ENCODE measurements at regions not wholly inside any gene's neighbourhood (a gene's known extent, or its start where the extent isn't known, plus 50 kb on each side); places are given as distances from the start of the nearest gene placed in this dataset.

GRCh38 chr1:101566883-101567538, 330.2 kb downstream of the S1PR1 start:
- no peak for ATAC-seq

GRCh38 chr1:101567582-101568189, 330.9 kb downstream of the S1PR1 start:
- 25% methylated on average over 4 of the region's 4 CpGs for WGBS (ENCODE audit: missing lambda C conversion rate)
- no peaks in the 10 kb centered on the region for H3K4me1 ChIP-seq
- H3K27ac ChIP-seq = no peak overlapping the region
- POLR2A ChIA-PET = no interaction called here
- no peak overlapping the region for H3K4me3 ChIP-seq
- DNase-seq (ENCODE audit: low read depth in 1 of 2, low spot score in 1 of 2) = peak; percentile 1 to 26
- H3K4me2 ChIP-seq = no peak overlapping the region
- no peaks in the 10 kb centered on the region for H3K9me3 ChIP-seq
- ATAC-seq = peak in 1 of 2 experiments; percentile 63; a peak in 3 of 6 replicates
- no peak for FAIRE-seq
- CTCF ChIA-PET = interaction anchor here (1.1 to 1.3 kb wide), 2 partner anchors 11 to 1774 kb away, joined by 3 to 4 read pairs; no protein-coding TSS in a partner anchor
- peak in 1 of 2 experiments; percentile 30; a peak in 1 of 5 replicates for TF ChIP-seq RAD21 (conservative IDR thresholded peaks at IDR 0.05 in 1 of 2, IDR thresholded peaks at IDR 0.05 in 1 of 2)
- TF ChIP-seq FOSL2 (IDR thresholded peaks at IDR 0.05) = no peak
- no peak for TF ChIP-seq FOSL2 (CRISPR knock-in tag; IDR thresholded peaks at IDR 0.05)
- TF ChIP-seq KDM5A (IDR thresholded peaks at IDR 0.05) = no peak
- 0 out of 3 replicates have a peak, but pooled peaks have one; percentile 18 for TF ChIP-seq SMC3 (IDR thresholded peaks at IDR 0.05)
- no peak for TF ChIP-seq JUNB (IDR thresholded peaks at IDR 0.05)
- no peak for TF ChIP-seq ELK1 (IDR thresholded peaks at IDR 0.05; ENCODE audit: low read depth, low read length)
- no peak for TF ChIP-seq RNF2 (IDR thresholded peaks at IDR 0.05; ENCODE audit: borderline replicate concordance, low read depth)
- peak; percentile 39; the same call in 2 of the 3 replicates for TF ChIP-seq CTCF (IDR thresholded peaks at IDR 0.05)

More at GRCh38 chr1:101566883-101567538, 330.2 kb downstream of the S1PR1 start:
- FAIRE-seq (no peak), DNase-seq (ENCODE audit: low read depth in 1 of 2, low spot score in 1 of 2) (no peak)
- CTCF ChIA-PET = interaction anchor here (1.1 kb wide), 1 partner anchor 12 kb away, joined by 4 read pairs; no protein-coding TSS in a partner anchor
- Histone ChIP-seq H3K9me3 (no peaks in the 10 kb centered on the region), H3K4me3 (no peak overlapping the region), H3K4me2 (no peak overlapping the region), H3K27ac (no peak overlapping the region), H3K4me1 (no peaks in the 10 kb centered on the region)
- POLR2A ChIA-PET = no interaction called here
- TF ChIP-seq GATA3 (IDR thresholded peaks at IDR 0.05; ENCODE audit: borderline replicate concordance) (no peak), POLR2A (IDR thresholded peaks at IDR 0.05; ENCODE audit: low read length) (no peak), E2F6 (IDR thresholded peaks at IDR 0.05; ENCODE audit: borderline replicate concordance, low read depth) (no peak), HEYL (CRISPR knock-in tag; IDR thresholded peaks at IDR 0.05) (no peak), PBX3 (IDR thresholded peaks at IDR 0.05) (no peak), POLR2AphosphoS2 (conservative IDR thresholded peaks at IDR 0.05; ENCODE audit: low read length) (no peak), TFCP2L1 (CRISPR knock-in tag; IDR thresholded peaks at IDR 0.05) (no peak), CHD4 (IDR thresholded peaks at IDR 0.05; ENCODE audit: borderline replicate concordance) (no peak), JUNB (IDR thresholded peaks at IDR 0.05) (no peak), ZFP36 (IDR thresholded peaks at IDR 0.05; ENCODE audit: borderline replicate concordance, partially characterized antibody) (no peak), PHF8 (IDR thresholded peaks at IDR 0.05; ENCODE audit: borderline replicate concordance, low read depth) (no peak), ZSCAN20 (CRISPR knock-in tag; IDR thresholded peaks at IDR 0.05) (no peak), ZC3H11A (IDR thresholded peaks at IDR 0.05) (no peak), ATOH8 (CRISPR knock-in tag; IDR thresholded peaks at IDR 0.05; ENCODE audit: low read depth) (no peak), RNF2 (IDR thresholded peaks at IDR 0.05; ENCODE audit: borderline replicate concordance, low read depth) (no peak), RAD21 (conservative IDR thresholded peaks at IDR 0.05 in 1 of 2, IDR thresholded peaks at IDR 0.05 in 1 of 2) (no peak), ELK1 (IDR thresholded peaks at IDR 0.05; ENCODE audit: low read depth, low read length) (no peak), TP53 (CRISPR knock-in tag; IDR thresholded peaks at IDR 0.05) (no peak)
- WGBS (ENCODE audit: missing lambda C conversion rate) = 0% methylated on average over 1 of the region's 1 CpG

Data from A549 (cell line).